CD14-positive monocyte (primary cell): ENCODE measurements at regions not wholly inside any gene's neighbourhood (a gene's known extent, or its start where the extent isn't known, plus 50 kb on each side); places are given as distances from the start of the nearest gene placed in this dataset.

ENCODE experiments used
- DNase-seq, 3 donors: peaks; one replicate each; pipeline ENCODE4 v3.0.0-alpha.2; 2011 to 2022
- H2AFZ ChIP-seq: 2 replicates; pipeline ENCODE4 v1.6.0; 2012; ENCODE audit warnings: mild to moderate bottlenecking, low read depth, low read length, inconsistent platforms; ENCODE audit not compliant: insufficient read depth, poor library complexity, severe bottlenecking
- H3K27ac ChIP-seq, 2 donors: 1 replicate in 1 of 2; 2 replicates in 1 of 2; pipeline ENCODE4 v1.5.1; 2012 to 2013; ENCODE audit warnings: low read length in 2 of 2, control low read depth in 1 of 2, inconsistent platforms in 1 of 2, low read depth in 1 of 2, mild to moderate bottlenecking in 1 of 2
- H3K27me3 ChIP-seq, 2 donors: one replicate each; pipeline versions ENCODE4 v1.6.0 to v1.6.1; 2011 to 2013; ENCODE audit warnings: low read length in 2 of 2; ENCODE audit not compliant: control insufficient read depth in 2 of 2, insufficient read depth in 2 of 2
- H3K36me3 ChIP-seq, 2 donors: replicated peaks in 1 of 2; 1 replicate in 1 of 2; 2 replicates in 1 of 2; pipeline versions ENCODE4 v1.5.1 to v1.6.1; 2012 to 2013; ENCODE audit warnings: low read length in 2 of 2, control low read depth in 1 of 2, inconsistent platforms in 1 of 2, mild to moderate bottlenecking in 1 of 2; ENCODE audit not compliant: insufficient read depth in 2 of 2, control insufficient read depth in 1 of 2
- H3K4me1 ChIP-seq, 2 donors: 1 replicate in 1 of 2; 2 replicates in 1 of 2; pipeline versions ENCODE4 v1.5.1 to v1.6.1; 2012 to 2013; ENCODE audit warnings: low read length in 2 of 2, control low read depth in 1 of 2, inconsistent platforms in 1 of 2, mild to moderate bottlenecking in 1 of 2, moderate library complexity in 1 of 2; ENCODE audit not compliant: insufficient read depth in 2 of 2, control insufficient read depth in 1 of 2
- H3K4me2 ChIP-seq: replicated peaks from 2 replicates; pipeline ENCODE3; 2012; ENCODE audit warnings: low read length, moderate library complexity, mild to moderate bottlenecking; ENCODE audit not compliant: poor library complexity, severe bottlenecking; ENCODE audit errors: extremely low read depth
- H3K4me3 ChIP-seq, 3 experiments: fragments of 200-600 bp in 1 of 3; sonication (generic) in 1 of 3; replicated peaks in 1 of 3; 1 replicate in 2 of 3; 2 replicates in 1 of 3; pipeline ENCODE4 v1.5.1; 2011 to 2013; ENCODE audit warnings: low read length in 3 of 3, mild to moderate bottlenecking in 3 of 3, control low read depth in 2 of 3, low read depth in 2 of 3, inconsistent platforms in 1 of 3, moderate library complexity in 1 of 3
- H3K79me2 ChIP-seq: 2 replicates; pipeline ENCODE4 v1.6.0; 2012; ENCODE audit warnings: mild to moderate bottlenecking, control low read depth, inconsistent platforms, low read length, moderate library complexity; ENCODE audit not compliant: insufficient read depth
- H3K9ac ChIP-seq: 2 replicates; pipeline ENCODE4 v1.6.0; 2017; ENCODE audit warnings: low read length, mild to moderate bottlenecking; ENCODE audit not compliant: insufficient read depth, poor library complexity, severe bottlenecking
- H3K9me3 ChIP-seq, 2 donors: replicated peaks in 1 of 2; 1 replicate in 1 of 2; 2 replicates in 1 of 2; pipeline versions ENCODE4 v1.5.1 to v1.6.1; 2012 to 2013; ENCODE audit warnings: low read length in 2 of 2, control low read depth in 1 of 2; ENCODE audit not compliant: control insufficient read depth in 1 of 2, insufficient read depth in 1 of 2
- H4K20me1 ChIP-seq: 2 replicates; pipeline ENCODE4 v1.6.0; 2012; ENCODE audit warnings: mild to moderate bottlenecking, low read length, control low read depth, moderate library complexity; ENCODE audit not compliant: insufficient read depth
- H3K27ac Mint-ChIP-seq, 7 donors: one replicate each; pipeline ENCODE4 v1.8.0; 2020; ENCODE audit warnings: mild to moderate bottlenecking in 7 of 7, mixed read lengths in 7 of 7, moderate library complexity in 6 of 7, inconsistent platforms in 2 of 7
- H3K27me3 Mint-ChIP-seq, 3 donors: one replicate each; pipeline ENCODE4 v1.8.0; 2021 to 2022; ENCODE audit warnings: low read depth in 3 of 3, mild to moderate bottlenecking in 3 of 3, mixed read lengths in 3 of 3, moderate library complexity in 3 of 3, inconsistent platforms in 1 of 3
- H3K36me3 Mint-ChIP-seq, 2 donors: one replicate each; pipeline ENCODE4 v1.8.0; 2020; ENCODE audit warnings: mixed read lengths in 2 of 2, inconsistent platforms in 1 of 2, mild to moderate bottlenecking in 1 of 2
- H3K4me1 Mint-ChIP-seq: one replicate; pipeline ENCODE4 v1.8.0; 2020; ENCODE audit warnings: mild to moderate bottlenecking, mixed read lengths
- H3K4me3 Mint-ChIP-seq, 2 donors: one replicate each; pipeline ENCODE4 v1.8.0; 2020; ENCODE audit warnings: mild to moderate bottlenecking in 2 of 2, mixed read lengths in 2 of 2, moderate library complexity in 1 of 2
- H3K9me3 Mint-ChIP-seq, 7 donors: one replicate each; pipeline ENCODE4 v1.8.0; 2020 to 2022; ENCODE audit warnings: mixed read lengths in 7 of 7, mild to moderate bottlenecking in 6 of 7, moderate library complexity in 6 of 7, inconsistent platforms in 2 of 7
- CTCF ChIP-seq: fragments of 200-600 bp; IDR thresholded peaks from one replicate; pipeline ENCODE4 v1.8.0; 2022; ENCODE audit warnings: antibody characterized with exemption, mild to moderate bottlenecking
- WGBS: methylation state at CpG from one replicate; pipeline ENCODE4 v1.1.5; 2013; ENCODE audit warnings: missing lambda C conversion rate; ENCODE audit not compliant: insufficient coverage; 5-methylcytosine and 5-hydroxymethylcytosine counted together
- intact Hi-C, 2 donors: fragments of 100-400 bp; cut with micrococcal nuclease; formaldehyde crosslinking; loops; one replicate each; pipeline versions ENCODE4 v1.15.0 to v1.15.1; 2023

GRCh38 chr12:76250256-76250655 lies 98.0 kb downstream of the BBS10 start:
- no peaks in the 10 kb centered on the region for H3K36me3 Mint-ChIP-seq
- Histone ChIP-seq H3K79me2 (no peaks in the 10 kb centered on the region), H3K36me3 (no peaks in the 10 kb centered on the region), H3K4me3 (no peak overlapping the region), H3K9me3 (no peaks in the 10 kb centered on the region), H3K27ac (no peak overlapping the region), H3K27me3 (no peaks in the 10 kb centered on the region), H4K20me1 (no peaks in the 10 kb centered on the region), H3K4me2 (no peak overlapping the region), H3K9ac (no peak overlapping the region), H2AFZ (no peak overlapping the region), H3K4me1 (no peaks in the 10 kb centered on the region)
- no peak for DNase-seq
- no peaks in the 10 kb centered on the region for H3K4me1 Mint-ChIP-seq
- no peak overlapping the region for H3K4me3 Mint-ChIP-seq
- H3K9me3 Mint-ChIP-seq: peaks cover 0 to 3% (median 0%) of the 10 kb centered on the region in 7 donors
- intact Hi-C loops: no loop called here
- WGBS: no CpG with 5 or more reads among the region's 3 CpGs
- TF ChIP-seq CTCF: no peak
- no peak overlapping the region for H3K27ac Mint-ChIP-seq
- H3K27me3 Mint-ChIP-seq: peaks cover 1 to 6% (median 4%) of the 10 kb centered on the region in 3 donors

GRCh38 chr12:76249501-76249900 lies 98.7 kb downstream of the BBS10 start:
- H3K4me1 Mint-ChIP-seq: no peaks in the 10 kb centered on the region
- Histone ChIP-seq H3K9me3 (no peaks in the 10 kb centered on the region), H2AFZ (no peak overlapping the region), H3K4me3 (no peak overlapping the region), H3K27ac (no peak overlapping the region), H3K79me2 (no peaks in the 10 kb centered on the region), H3K9ac (no peak overlapping the region), H3K4me2 (no peak overlapping the region), H3K36me3 (no peaks in the 10 kb centered on the region), H3K4me1 (no peaks in the 10 kb centered on the region), H3K27me3 (no peaks in the 10 kb centered on the region), H4K20me1 (no peaks in the 10 kb centered on the region)
- no peak for DNase-seq
- no peak overlapping the region for H3K27ac Mint-ChIP-seq
- intact Hi-C loops: no loop called here
- H3K36me3 Mint-ChIP-seq: no peaks in the 10 kb centered on the region
- 100% methylated on average over 2 of the region's 2 CpGs for WGBS
- peaks cover 0 to 3% (median 0%) of the 10 kb centered on the region in 7 donors for H3K9me3 Mint-ChIP-seq
- H3K4me3 Mint-ChIP-seq: no peak overlapping the region
- peaks cover 1 to 6% (median 4%) of the 10 kb centered on the region in 3 donors for H3K27me3 Mint-ChIP-seq
- no peak for TF ChIP-seq CTCF
